ENCODE measurements at regions not wholly inside any gene's neighbourhood (a gene's known extent, or its start where the extent isn't known, plus 50 kb on each side); places are given as distances from the start of the nearest gene placed in this dataset.

DNA sequence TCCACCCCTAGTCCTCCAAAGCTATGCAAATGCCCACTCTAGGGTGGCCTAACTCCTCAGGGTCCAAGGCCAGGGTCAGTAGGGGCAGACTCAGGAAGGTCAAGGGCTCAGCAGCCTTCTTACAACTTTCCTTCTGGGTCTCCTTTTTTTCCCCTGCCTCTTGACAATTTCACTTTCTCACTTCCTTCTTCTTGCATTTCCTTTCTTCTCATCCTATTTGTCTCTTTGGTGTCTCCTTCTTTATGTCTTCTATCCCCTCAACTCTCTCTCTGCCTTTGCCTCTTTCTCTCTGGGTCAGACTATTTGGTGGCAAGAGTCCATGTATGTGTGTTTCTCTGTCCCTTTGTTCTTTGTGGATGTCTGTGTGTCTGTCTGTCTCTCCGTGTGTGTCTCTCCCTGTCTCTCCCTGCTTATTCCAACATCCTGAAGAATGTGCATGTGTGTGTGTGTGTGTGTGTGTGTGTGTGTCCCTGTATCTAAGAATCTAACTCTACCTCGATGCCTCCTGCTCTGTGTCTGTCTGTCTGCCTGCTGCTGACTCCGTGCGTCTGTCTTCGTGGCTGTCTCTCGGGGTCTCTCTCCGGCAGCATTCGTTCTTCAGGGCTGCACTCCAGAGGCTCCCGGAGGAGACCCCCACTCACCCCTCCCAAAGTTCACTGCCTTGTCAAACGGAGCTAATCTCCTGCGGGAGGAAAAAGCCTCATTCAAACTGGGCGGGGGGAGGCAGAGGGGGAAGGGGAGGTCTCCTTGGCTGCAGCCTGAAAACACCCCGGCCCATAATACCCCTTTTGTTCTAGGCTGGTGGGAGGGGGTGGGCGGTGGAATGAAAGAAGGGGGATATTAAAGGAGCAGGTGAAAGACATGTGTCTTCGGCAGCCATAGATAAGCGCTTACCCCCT, 51.7 kb upstream of the FOXP4 start:
- TF ChIP-seq, protein P1, sequence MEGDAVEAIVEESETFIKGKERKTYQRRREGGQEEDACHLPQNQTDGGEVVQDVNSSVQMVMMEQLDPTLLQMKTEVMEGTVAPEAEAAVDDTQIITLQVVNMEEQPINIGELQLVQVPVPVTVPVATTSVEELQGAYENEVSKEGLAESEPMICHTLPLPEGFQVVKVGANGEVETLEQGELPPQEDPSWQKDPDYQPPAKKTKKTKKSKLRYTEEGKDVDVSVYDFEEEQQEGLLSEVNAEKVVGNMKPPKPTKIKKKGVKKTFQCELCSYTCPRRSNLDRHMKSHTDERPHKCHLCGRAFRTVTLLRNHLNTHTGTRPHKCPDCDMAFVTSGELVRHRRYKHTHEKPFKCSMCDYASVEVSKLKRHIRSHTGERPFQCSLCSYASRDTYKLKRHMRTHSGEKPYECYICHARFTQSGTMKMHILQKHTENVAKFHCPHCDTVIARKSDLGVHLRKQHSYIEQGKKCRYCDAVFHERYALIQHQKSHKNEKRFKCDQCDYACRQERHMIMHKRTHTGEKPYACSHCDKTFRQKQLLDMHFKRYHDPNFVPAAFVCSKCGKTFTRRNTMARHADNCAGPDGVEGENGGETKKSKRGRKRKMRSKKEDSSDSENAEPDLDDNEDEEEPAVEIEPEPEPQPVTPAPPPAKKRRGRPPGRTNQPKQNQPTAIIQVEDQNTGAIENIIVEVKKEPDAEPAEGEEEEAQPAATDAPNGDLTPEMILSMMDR (IDR thresholded peaks at IDR 0.05), result no peak
- no peak for TF ChIP-seq POLR2A (IDR thresholded peaks at IDR 0.05)
